Fibroblast of lung (primary cell): ENCODE measurements at regions not wholly inside any gene's neighbourhood (a gene's known extent, or its start where the extent isn't known, plus 50 kb on each side); places are given as distances from the start of the nearest gene placed in this dataset.

Experiments
- DNase-seq, 2 donors: peaks; one replicate each; pipeline versions ENCODE4 v3.0.0 to v3.0.0-alpha.2; 2010; ENCODE audit warnings: low read depth in 2 of 2
- H2AFZ ChIP-seq: 2 replicates; pipeline ENCODE4 v1.5.1; 2012; ENCODE audit warnings: low read length, control low read depth, inconsistent platforms
- H3K27ac ChIP-seq: 2 replicates; pipeline ENCODE4 v1.5.1; 2011; ENCODE audit warnings: low read length, control low read depth; ENCODE audit not compliant: insufficient read depth
- H3K27me3 ChIP-seq: 2 replicates; pipeline ENCODE4 v1.5.1; 2011; ENCODE audit warnings: mild to moderate bottlenecking, low read length; ENCODE audit not compliant: control insufficient read depth, insufficient read depth
- H3K36me3 ChIP-seq: 2 replicates; pipeline ENCODE4 v1.5.1; 2011; ENCODE audit warnings: low read length; ENCODE audit not compliant: control insufficient read depth, insufficient read depth
- H3K4me1 ChIP-seq: 2 replicates; pipeline ENCODE4 v1.5.1; 2011; ENCODE audit warnings: low read length; ENCODE audit not compliant: control insufficient read depth, insufficient read depth; ENCODE audit errors: extremely low read depth
- H3K4me2 ChIP-seq: 2 replicates; pipeline ENCODE4 v1.5.1; 2011; ENCODE audit warnings: low read length, control low read depth; ENCODE audit not compliant: insufficient read depth; ENCODE audit errors: extremely low read depth
- H3K4me3 ChIP-seq, 4 experiments: fragments of 200-600 bp in 1 of 4; sonication (generic) in 1 of 4; replicated peaks in 1 of 4; 2 replicates each; pipeline ENCODE4 v1.5.1; 2011 to 2016; ENCODE audit warnings: low read length in 4 of 4, low read depth in 3 of 4, mild to moderate bottlenecking in 3 of 4, control low read depth in 2 of 4, inconsistent platforms in 1 of 4, mixed read lengths in 1 of 4; ENCODE audit not compliant: insufficient read depth in 1 of 4; ENCODE audit errors: control extremely low read depth in 1 of 4
- H3K79me2 ChIP-seq: 2 replicates; pipeline ENCODE4 v1.5.1; 2012; ENCODE audit warnings: mild to moderate bottlenecking, low read length, inconsistent platforms; ENCODE audit not compliant: control insufficient read depth, insufficient read depth
- H3K9ac ChIP-seq: 2 replicates; pipeline ENCODE4 v1.5.1; 2011; ENCODE audit warnings: mild to moderate bottlenecking, low read length, control low read depth; ENCODE audit not compliant: insufficient read depth
- H3K9me3 ChIP-seq: 2 replicates; pipeline ENCODE4 v1.5.1; 2012; ENCODE audit warnings: low read depth, low read length; ENCODE audit not compliant: control insufficient read depth, insufficient read depth
- H4K20me1 ChIP-seq: 2 replicates; pipeline ENCODE4 v1.5.1; 2011; ENCODE audit warnings: low read length; ENCODE audit not compliant: control insufficient read depth, insufficient read depth; ENCODE audit errors: extremely low read depth
- EZH2 ChIP-seq: IDR thresholded peaks from 2 replicates; pipeline ENCODE4 v1.5.1; 2012; ENCODE audit warnings: low read length, control low read depth, mild to moderate bottlenecking; ENCODE audit errors: missing control alignments
- TF ChIP-seq, protein P1 (sequence below), 2 donors: IDR thresholded peaks in 1 of 2; conservative IDR thresholded peaks in 1 of 2; 1 replicate in 1 of 2; 2 replicates in 1 of 2; pipeline ENCODE4 v1.5.1; 2011 to 2012; ENCODE audit warnings: low read length in 2 of 2, control low read depth in 1 of 2, inconsistent platforms in 1 of 2, low read depth in 1 of 2, mild to moderate bottlenecking in 1 of 2

GRCh38 chr4:163663454-163664225 lies 169.2 kb downstream of the TMA16 start:
- no peak for TF ChIP-seq EZH2
- TF ChIP-seq, protein P1, sequence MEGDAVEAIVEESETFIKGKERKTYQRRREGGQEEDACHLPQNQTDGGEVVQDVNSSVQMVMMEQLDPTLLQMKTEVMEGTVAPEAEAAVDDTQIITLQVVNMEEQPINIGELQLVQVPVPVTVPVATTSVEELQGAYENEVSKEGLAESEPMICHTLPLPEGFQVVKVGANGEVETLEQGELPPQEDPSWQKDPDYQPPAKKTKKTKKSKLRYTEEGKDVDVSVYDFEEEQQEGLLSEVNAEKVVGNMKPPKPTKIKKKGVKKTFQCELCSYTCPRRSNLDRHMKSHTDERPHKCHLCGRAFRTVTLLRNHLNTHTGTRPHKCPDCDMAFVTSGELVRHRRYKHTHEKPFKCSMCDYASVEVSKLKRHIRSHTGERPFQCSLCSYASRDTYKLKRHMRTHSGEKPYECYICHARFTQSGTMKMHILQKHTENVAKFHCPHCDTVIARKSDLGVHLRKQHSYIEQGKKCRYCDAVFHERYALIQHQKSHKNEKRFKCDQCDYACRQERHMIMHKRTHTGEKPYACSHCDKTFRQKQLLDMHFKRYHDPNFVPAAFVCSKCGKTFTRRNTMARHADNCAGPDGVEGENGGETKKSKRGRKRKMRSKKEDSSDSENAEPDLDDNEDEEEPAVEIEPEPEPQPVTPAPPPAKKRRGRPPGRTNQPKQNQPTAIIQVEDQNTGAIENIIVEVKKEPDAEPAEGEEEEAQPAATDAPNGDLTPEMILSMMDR (conservative IDR thresholded peaks at IDR 0.05 in 1 of 2, IDR thresholded peaks at IDR 0.05 in 1 of 2; ENCODE audit: low read depth in 1 of 2, low read length in 2 of 2) = no peak
- no peaks in the 10 kb centered on the region for H4K20me1 ChIP-seq
- H3K9me3 ChIP-seq = no peaks in the 10 kb centered on the region
- no peaks in the 10 kb centered on the region for H3K79me2 ChIP-seq
- no peak overlapping the region for H3K9ac ChIP-seq
- H3K27ac ChIP-seq = no peak overlapping the region
- no peaks in the 10 kb centered on the region for H3K27me3 ChIP-seq
- no peaks in the 10 kb centered on the region for H3K4me1 ChIP-seq
- no peak overlapping the region for H2AFZ ChIP-seq
- no peak overlapping the region for H3K4me3 ChIP-seq
- no peaks in the 10 kb centered on the region for H3K36me3 ChIP-seq
- H3K4me2 ChIP-seq = no peak overlapping the region
- no peak for DNase-seq

- Histone ChIP-seq H3K9me3 (no peaks in the 10 kb centered on the region), H3K27ac (no peak overlapping the region), H3K79me2 (no peaks in the 10 kb centered on the region), H2AFZ (no peak overlapping the region), H3K36me3 (no peaks in the 10 kb centered on the region), H3K4me2 (no peak overlapping the region), H3K27me3 (no peaks in the 10 kb centered on the region), H4K20me1 (no peaks in the 10 kb centered on the region), H3K4me3 (no peak overlapping the region), H3K9ac (no peak overlapping the region), H3K4me1 (no peaks in the 10 kb centered on the region)
- DNase-seq = no peak
- TF ChIP-seq, protein P1 (conservative IDR thresholded peaks at IDR 0.05 in 1 of 2, IDR thresholded peaks at IDR 0.05 in 1 of 2; ENCODE audit: low read depth in 1 of 2, low read length in 2 of 2) = no peak
- no peak for TF ChIP-seq EZH2
Observed at GRCh38 chr4:163665101-163665500, 170.6 kb downstream of the TMA16 start.

GRCh38 chr4:163665521-163666331 lies 171.2 kb downstream of the TMA16 start:
- no peak for TF ChIP-seq EZH2
- TF ChIP-seq, protein P1 (conservative IDR thresholded peaks at IDR 0.05 in 1 of 2, IDR thresholded peaks at IDR 0.05 in 1 of 2; ENCODE audit: low read depth in 1 of 2, low read length in 2 of 2) = peak in 1 of 2 donors; percentile 0
- H3K9ac ChIP-seq = no peak overlapping the region
- DNase-seq = no peak
- no peaks in the 10 kb centered on the region for H3K4me1 ChIP-seq
- no peak overlapping the region for H3K4me2 ChIP-seq
- no peaks in the 10 kb centered on the region for H3K79me2 ChIP-seq
- H3K9me3 ChIP-seq = no peaks in the 10 kb centered on the region
- no peaks in the 10 kb centered on the region for H3K36me3 ChIP-seq
- no peak overlapping the region for H3K27ac ChIP-seq
- no peaks in the 10 kb centered on the region for H3K27me3 ChIP-seq
- no peak overlapping the region for H2AFZ ChIP-seq
- H4K20me1 ChIP-seq = no peaks in the 10 kb centered on the region
- no peak overlapping the region for H3K4me3 ChIP-seq
